GM23338 (cell line): ENCODE measurements at regions not wholly inside any gene's neighbourhood (a gene's known extent, or its start where the extent isn't known, plus 50 kb on each side); places are given as distances from the start of the nearest gene placed in this dataset.

Source experiments
- ATAC-seq: fragments of 200-7000 bp; cut with Tn5 transposase; 3 replicates; pipeline ENCODE4 v1.9.1; 2020
- DNase-seq: peaks from one replicate; pipeline ENCODE4 v3.0.0-alpha.2; 2015; ENCODE audit warnings: low spot score
- H2AFZ ChIP-seq: fragments of 200-600 bp; sonication (generic); 2 replicates; pipeline ENCODE4 v1.8.0; 2016; ENCODE audit warnings: antibody characterized with exemption, mild to moderate bottlenecking, moderate library complexity
- H3F3A ChIP-seq: fragments of 200-600 bp; sonication (generic); replicated peaks from 2 replicates; pipeline ENCODE4 v1.8.0; 2017; ENCODE audit warnings: antibody characterized with exemption, mixed run types, low read depth
- H3K27ac ChIP-seq: fragments of 200-600 bp; sonication (generic); 2 replicates; pipeline ENCODE4 v1.6.1; 2016; ENCODE audit warnings: low read depth
- H3K27me3 ChIP-seq: fragments of 200-600 bp; sonication (generic); 2 replicates; pipeline ENCODE4 v1.8.0; 2016; ENCODE audit warnings: mild to moderate bottlenecking, mixed run types, moderate library complexity; ENCODE audit not compliant: insufficient read depth
- H3K36me3 ChIP-seq: fragments of 200-600 bp; sonication (generic); 2 replicates; pipeline ENCODE4 v1.8.0; 2016; ENCODE audit warnings: mild to moderate bottlenecking; ENCODE audit not compliant: insufficient read depth
- H3K4me1 ChIP-seq: fragments of 200-600 bp; sonication (generic); 2 replicates; pipeline ENCODE4 v1.8.0; 2016; ENCODE audit warnings: mild to moderate bottlenecking, moderate library complexity; ENCODE audit not compliant: insufficient read depth
- H3K4me2 ChIP-seq: fragments of 200-600 bp; sonication (generic); 2 replicates; pipeline ENCODE4 v1.7.1; 2017; ENCODE audit warnings: mixed run types
- H3K4me3 ChIP-seq: fragments of 200-600 bp; sonication (generic); 2 replicates; pipeline ENCODE4 v1.6.1; 2016; ENCODE audit warnings: mixed run types
- H3K79me2 ChIP-seq: fragments of 200-600 bp; sonication (generic); replicated peaks from 2 replicates; pipeline ENCODE4 v1.8.0; 2017; ENCODE audit warnings: mild to moderate bottlenecking; ENCODE audit not compliant: insufficient read depth
- H3K9me2 ChIP-seq: fragments of 200-600 bp; sonication (generic); 2 replicates; pipeline ENCODE4 v1.8.0; 2017; ENCODE audit not compliant: insufficient read depth
- H4K20me1 ChIP-seq: fragments of 200-600 bp; sonication (generic); replicated peaks from 2 replicates; pipeline ENCODE4 v1.8.0; 2017; ENCODE audit warnings: mild to moderate bottlenecking; ENCODE audit not compliant: insufficient read depth
- H3K27ac Mint-ChIP-seq: 2 replicates; pipeline ENCODE4 v1.8.0; 2020; ENCODE audit warnings: inconsistent platforms, mild to moderate bottlenecking, moderate library complexity, mixed read lengths
- H3K27me3 Mint-ChIP-seq: 3 replicates; pipeline ENCODE4 v1.8.0; 2022; ENCODE audit warnings: low read depth, mild to moderate bottlenecking, moderate library complexity, mixed read lengths, inconsistent platforms; ENCODE audit not compliant: insufficient read depth, poor library complexity
- H3K36me3 Mint-ChIP-seq: 3 replicates; pipeline ENCODE4 v1.8.0; 2021; ENCODE audit warnings: low read depth, mild to moderate bottlenecking, inconsistent platforms, moderate library complexity, mixed read lengths
- H3K4me1 Mint-ChIP-seq: 3 replicates; pipeline ENCODE4 v1.8.0; 2020; ENCODE audit warnings: mild to moderate bottlenecking, inconsistent platforms, mixed read lengths
- H3K4me3 Mint-ChIP-seq: 3 replicates; pipeline ENCODE4 v1.8.0; 2021; ENCODE audit warnings: moderate library complexity, mild to moderate bottlenecking, inconsistent platforms, mixed read lengths
- H3K9me3 Mint-ChIP-seq: 3 replicates; pipeline ENCODE4 v1.8.0; 2020; ENCODE audit warnings: moderate library complexity, mild to moderate bottlenecking, inconsistent platforms, mixed read lengths
- CREB1 ChIP-seq: fragments of 250-450 bp; sonication (Bioruptor Pico); IDR thresholded peaks from 2 replicates; pipeline ENCODE4 v1.5.0; 2020; ENCODE audit warnings: low read depth, mild to moderate bottlenecking, moderate library complexity
- CTCF ChIP-seq, 2 experiments: fragments of 200-600 bp in 1 of 2; sonication (generic) in 1 of 2; conservative IDR thresholded peaks; 2 replicates each; pipeline versions ENCODE4 v1.5.1 to v1.6.1; 2016 to 2017; ENCODE audit warnings: antibody characterized with exemption in 2 of 2, low read depth in 2 of 2, mild to moderate bottlenecking in 2 of 2, moderate library complexity in 1 of 2
- ETS1 ChIP-seq: IDR thresholded peaks from 2 replicates; pipeline ENCODE4 v1.6.1; 2016; ENCODE audit warnings: antibody characterized with exemption
- EZH2 ChIP-seq: fragments of 200-600 bp; sonication (generic); IDR thresholded peaks from one replicate; pipeline ENCODE4 v1.8.0; 2017; ENCODE audit warnings: antibody characterized with exemption, mild to moderate bottlenecking, low read depth; ENCODE audit not compliant: unreplicated experiment
- EZH2phosphoT487 ChIP-seq: fragments of 200-600 bp; sonication (generic); IDR thresholded peaks from one replicate; pipeline ENCODE4 v1.8.1; 2018; ENCODE audit warnings: antibody characterized with exemption; ENCODE audit not compliant: unreplicated experiment
- JUNB ChIP-seq: IDR thresholded peaks from one replicate; pipeline ENCODE4 v1.6.1; 2016; ENCODE audit warnings: antibody characterized with exemption; ENCODE audit not compliant: unreplicated experiment
- NANOG ChIP-seq: IDR thresholded peaks from 2 replicates; pipeline ENCODE4 v1.6.1; 2016; ENCODE audit warnings: antibody characterized with exemption, borderline replicate concordance
- POLR2AphosphoS5 ChIP-seq: IDR thresholded peaks from 2 replicates; pipeline ENCODE4 v1.6.1; 2016; ENCODE audit warnings: antibody characterized with exemption, low read depth
- REST ChIP-seq: IDR thresholded peaks from one replicate; pipeline ENCODE4 v1.6.1; 2018; ENCODE audit warnings: antibody characterized with exemption; ENCODE audit not compliant: unreplicated experiment
- STAT1 ChIP-seq: IDR thresholded peaks from one replicate; pipeline ENCODE4 v1.6.1; 2016; ENCODE audit warnings: antibody characterized with exemption; ENCODE audit not compliant: unreplicated experiment
- ZNF114 ChIP-seq: fragments of 250-450 bp; sonication (Bioruptor Pico); IDR thresholded peaks from 2 replicates; pipeline ENCODE4 v1.5.0; 2020; ENCODE audit warnings: mild to moderate bottlenecking, moderate library complexity
- ZNF331 ChIP-seq: fragments of 250-450 bp; sonication (Bioruptor Pico); IDR thresholded peaks from 2 replicates; pipeline ENCODE4 v1.5.0; 2020; ENCODE audit warnings: low read depth, mild to moderate bottlenecking, moderate library complexity
- ZNF462 ChIP-seq: fragments of 250-450 bp; sonication (Bioruptor Pico); IDR thresholded peaks from 2 replicates; pipeline ENCODE4 v1.5.0; 2020; ENCODE audit warnings: mild to moderate bottlenecking, moderate library complexity

- Mint-ChIP-seq H3K9me3 (peaks cover 16% of the 10 kb centered on the region), H3K4me3 (no peak overlapping the region), H3K27me3 (no peaks in the 10 kb centered on the region), H3K36me3 (peaks cover 13% of the 10 kb centered on the region), H3K27ac (no peak overlapping the region), H3K4me1 (peaks cover 5% of the 10 kb centered on the region; the same call in 2 of the 3 replicates)
- TF ChIP-seq EZH2 (no peak), POLR2AphosphoS5 (no peak), ZNF114 (CRISPR knock-in tag) (no peak), REST (no peak), EZH2phosphoT487 (no peak), ZNF331 (CRISPR knock-in tag) (no peak), JUNB (no peak), CTCF (conservative IDR thresholded peaks at IDR 0.05; ENCODE audit: low read depth in 2 of 2) (no peak), CREB1 (CRISPR knock-in tag) (no peak), STAT1 (no peak), ETS1 (no peak), ZNF462 (CRISPR knock-in tag) (no peak), NANOG (no peak)
- no peaks in the 10 kb centered on the region for H3K4me1 ChIP-seq
- H3K4me3 ChIP-seq: no peak overlapping the region
- no peaks in the 10 kb centered on the region for H3K36me3 ChIP-seq
- no peak overlapping the region for H3K27ac ChIP-seq
- H3K4me2 ChIP-seq: no peak overlapping the region
- no peak for ATAC-seq
- H3K27me3 ChIP-seq: no peaks in the 10 kb centered on the region
- no peaks in the 10 kb centered on the region for H3F3A ChIP-seq
- no peaks in the 10 kb centered on the region for H3K79me2 ChIP-seq
- no peaks in the 10 kb centered on the region; the same call in 1 of the 2 replicates for H3K9me2 ChIP-seq
- DNase-seq: no peak
- H4K20me1 ChIP-seq: no peaks in the 10 kb centered on the region
- H2AFZ ChIP-seq: peak overlapping the region; percentile 86
Observed at GRCh38 chr3:170741756-170742529, 128.1 kb downstream of the RPL22L1 start.
